SK-N-SH (cell line): ENCODE measurements at regions not wholly inside any gene's neighbourhood (a gene's known extent, or its start where the extent isn't known, plus 50 kb on each side); places are given as distances from the start of the nearest gene placed in this dataset.
"Not testable (repeated sequence)": the region's sequence is repeated elsewhere in the genome, so short reads cannot be mapped to it uniquely, and the experiment has no call there.

Experiments
- CTCF ChIA-PET: fragments of 300-600, 350-600 bp; formaldehyde crosslinking; extraction: SDS; loops from one replicate; lab custom pipeline; 2021; lab: Yijun Ruan, JAX
- POLR2A ChIA-PET: fragments of 350-600 bp; sonication (Branson Sonifier 250); formaldehyde crosslinking; extraction: SDS; loops from one replicate; lab custom pipeline; 2020; ENCODE audit warnings: antibody characterized with exemption, inconsistent platforms; lab: Yijun Ruan, JAX
- DNase-seq: peaks from one replicate; pipeline ENCODE4 v3.0.0; 2012
- H2AFZ ChIP-seq: fragments of 200-600 bp; sonication (generic); 2 replicates; pipeline ENCODE4 v1.8.1; 2016; ENCODE audit warnings: antibody characterized with exemption, mild to moderate bottlenecking, low read depth
- H3F3A ChIP-seq: fragments of 200-600 bp; sonication (generic); replicated peaks from 2 replicates; pipeline ENCODE3; 2016; ENCODE audit warnings: antibody characterized with exemption, mild to moderate bottlenecking; ENCODE audit not compliant: insufficient read depth
- H3K27ac ChIP-seq, 2 experiments: fragments of 200-500 bp in 1 of 2; fragments of 200-600 bp in 1 of 2; sonication (Bioruptor generic) in 1 of 2; sonication (generic), shearing (Covaris generic) in 1 of 2; 2 replicates each; pipeline versions ENCODE4 v1.5.1 to v1.6.1; 2014 to 2016; ENCODE audit warnings: low read depth in 2 of 2, inconsistent platforms in 1 of 2, low read length in 1 of 2, mild to moderate bottlenecking in 1 of 2, mixed read lengths in 1 of 2
- H3K27me3 ChIP-seq: fragments of 200-600 bp; sonication (generic), shearing (Covaris generic); 2 replicates; pipeline ENCODE4 v1.6.1; 2016; ENCODE audit warnings: mixed run types; ENCODE audit not compliant: insufficient read depth
- H3K36me3 ChIP-seq, 2 experiments: fragments of 200-500 bp in 1 of 2; fragments of 200-600 bp in 1 of 2; sonication (Bioruptor generic) in 1 of 2; sonication (generic) in 1 of 2; replicated peaks in 1 of 2; 2 replicates each; pipeline versions ENCODE3 to v1.5.1; 2014 to 2016; ENCODE audit warnings: low read length in 1 of 2, mild to moderate bottlenecking in 1 of 2; ENCODE audit not compliant: insufficient read depth in 2 of 2, control insufficient read depth in 1 of 2
- H3K4me1 ChIP-seq, 2 experiments: fragments of 200-500 bp in 1 of 2; fragments of 200-600 bp in 1 of 2; sonication (Bioruptor generic) in 1 of 2; sonication (generic), shearing (Covaris generic) in 1 of 2; 2 replicates each; pipeline versions ENCODE4 v1.5.1 to v1.6.1; 2014 to 2016; ENCODE audit warnings: low read depth in 1 of 2, low read length in 1 of 2, mixed run types in 1 of 2; ENCODE audit not compliant: insufficient read depth in 2 of 2, control insufficient read depth in 1 of 2
- H3K4me2 ChIP-seq: fragments of 200-600 bp; sonication (generic), shearing (Covaris generic); 2 replicates; pipeline ENCODE4 v1.6.1; 2017; ENCODE audit warnings: mixed run types
- H3K4me3 ChIP-seq, 2 experiments: fragments of 200-500 bp in 1 of 2; fragments of 200-600 bp in 1 of 2; sonication (Bioruptor generic) in 1 of 2; sonication (generic), shearing (Covaris generic) in 1 of 2; 2 replicates each; pipeline versions ENCODE4 v1.5.1 to v1.8.1; 2014 to 2016; ENCODE audit warnings: low read depth in 2 of 2, inconsistent platforms in 1 of 2, low read length in 1 of 2, mild to moderate bottlenecking in 1 of 2, mixed read lengths in 1 of 2, moderate library complexity in 1 of 2
- H3K79me2 ChIP-seq: fragments of 200-600 bp; sonication (generic); 2 replicates; pipeline ENCODE4 v1.8.1; 2017; ENCODE audit warnings: mild to moderate bottlenecking; ENCODE audit not compliant: insufficient read depth
- H3K9ac ChIP-seq: fragments of 200-600 bp; sonication (generic); 2 replicates; pipeline ENCODE4 v1.6.1; 2017; ENCODE audit warnings: mixed run types
- H3K9me2 ChIP-seq: fragments of 200-600 bp; sonication (generic); 2 replicates; pipeline ENCODE4 v1.6.1; 2017; ENCODE audit warnings: mixed run types
- H3K9me3 ChIP-seq: fragments of 200-600 bp; sonication (generic); 2 replicates; pipeline ENCODE4 v1.6.1; 2017; ENCODE audit warnings: mixed run types, mild to moderate bottlenecking, moderate library complexity
- H4K20me1 ChIP-seq: fragments of 200-600 bp; sonication (generic); 2 replicates; pipeline ENCODE4 v1.6.1; 2017; ENCODE audit warnings: mild to moderate bottlenecking, mixed run types; ENCODE audit not compliant: insufficient read depth
- CHD2 ChIP-seq: fragments of 150-350 bp; IDR thresholded peaks from 2 replicates; pipeline ENCODE4 v1.6.1; 2018; ENCODE audit warnings: low read length; ENCODE audit not compliant: partially characterized antibody
- ELF1 ChIP-seq: IDR thresholded peaks from 2 replicates; pipeline ENCODE4 v1.4.0; 2012
- EP300 ChIP-seq, 2 experiments: IDR thresholded peaks; 2 replicates each; pipeline versions ENCODE4 v1.4.0 to v1.6.1; 2012; ENCODE audit warnings: borderline replicate concordance in 1 of 2, low read depth in 1 of 2, low read length in 1 of 2
- FOSL2 ChIP-seq: IDR thresholded peaks from 2 replicates; pipeline ENCODE4 v1.4.0; 2012; ENCODE audit warnings: low read depth, mild to moderate bottlenecking, moderate library complexity, borderline replicate concordance
- FOXM1 ChIP-seq: IDR thresholded peaks from 2 replicates; pipeline ENCODE4 v1.4.0; 2012; ENCODE audit warnings: low read depth, mild to moderate bottlenecking
- GABPA ChIP-seq: IDR thresholded peaks from 2 replicates; pipeline ENCODE4 v1.4.0; 2012; ENCODE audit warnings: low read depth, mild to moderate bottlenecking
- GATA2 ChIP-seq: sonication (generic); formaldehyde crosslinking; IDR thresholded peaks from 2 replicates; pipeline ENCODE4 v1.5.0; 2020; ENCODE audit warnings: mild to moderate bottlenecking, missing genetic modification reagents
- MAX ChIP-seq: IDR thresholded peaks from 2 replicates; pipeline ENCODE4 v1.4.0; 2012; ENCODE audit warnings: low read depth
- NFIC ChIP-seq: IDR thresholded peaks from 2 replicates; pipeline ENCODE4 v1.4.0; 2012; ENCODE audit warnings: borderline replicate concordance
- NRF1 ChIP-seq: IDR thresholded peaks from 2 replicates; pipeline ENCODE4 v1.6.1; 2012; ENCODE audit warnings: low read depth, mild to moderate bottlenecking, low read length
- RAD21 ChIP-seq: IDR thresholded peaks from 2 replicates; pipeline ENCODE4 v1.6.1; 2012; ENCODE audit warnings: mild to moderate bottlenecking, low read length
- RCOR1 ChIP-seq: fragments of 150-350 bp; IDR thresholded peaks from 2 replicates; pipeline ENCODE4 v1.6.1; 2017; ENCODE audit warnings: antibody characterized with exemption, low read length
- RFX5 ChIP-seq: IDR thresholded peaks from 2 replicates; pipeline ENCODE4 v1.6.1; 2012; ENCODE audit warnings: mild to moderate bottlenecking, improper control_type of control experiment, low read length
- RXRA ChIP-seq: IDR thresholded peaks from 2 replicates; pipeline ENCODE4 v1.4.0; 2012; ENCODE audit warnings: low read depth, mild to moderate bottlenecking, borderline replicate concordance
- SIN3A ChIP-seq: IDR thresholded peaks from 2 replicates; pipeline ENCODE4 v1.6.1; 2012; ENCODE audit warnings: low read depth, mild to moderate bottlenecking, low read length, moderate library complexity, borderline replicate concordance
- TEAD4 ChIP-seq: IDR thresholded peaks from 2 replicates; pipeline ENCODE4 v1.4.0; 2012; ENCODE audit warnings: mild to moderate bottlenecking, borderline replicate concordance; ENCODE audit not compliant: insufficient read depth
- USF1 ChIP-seq: IDR thresholded peaks from 2 replicates; pipeline ENCODE4 v1.4.0; 2012; ENCODE audit warnings: low read depth, borderline replicate concordance
- WGBS: methylation state at CpG from one replicate; pipeline ENCODE4 v1.1.6; 2017; ENCODE audit warnings: low lambda C conversion rate; 5-methylcytosine and 5-hydroxymethylcytosine counted together
- TF ChIP-seq, protein P1 (sequence below): IDR thresholded peaks from 2 replicates; pipeline ENCODE4; 2012

- no peaks in the 10 kb centered on the region for H3K9me3 ChIP-seq
- CTCF ChIA-PET = no interaction called here
- no peak overlapping the region for H3K9ac ChIP-seq
- no peaks in the 10 kb centered on the region for H3F3A ChIP-seq
- H3K79me2 ChIP-seq = no peaks in the 10 kb centered on the region
- DNase-seq = no peak
- H3K4me3 ChIP-seq = no peak overlapping the region
- H3K9me2 ChIP-seq = no peaks in the 10 kb centered on the region
- no peaks in the 10 kb centered on the region for H3K27me3 ChIP-seq
- no peaks in the 10 kb centered on the region for H3K4me1 ChIP-seq
- no peak overlapping the region for H3K27ac ChIP-seq
- H3K4me2 ChIP-seq = no peak overlapping the region
- H4K20me1 ChIP-seq = no peaks in the 10 kb centered on the region
- H2AFZ ChIP-seq = no peak overlapping the region
- 57% methylated on average over 4 of the region's 4 CpGs for WGBS
- no peaks in the 10 kb centered on the region for H3K36me3 ChIP-seq
- TF ChIP-seq RXRA = no peak
- TF ChIP-seq NRF1 = no peak
- TF ChIP-seq FOXM1 = no peak
- TF ChIP-seq RCOR1 = no peak
- TF ChIP-seq CHD2 = no peak
- TF ChIP-seq FOSL2 = no peak
- TF ChIP-seq, all 33 proteins: peak for 0
- POLR2A ChIA-PET = no interaction called here
Observed at GRCh38 chr9:80994892-80995291, 694.5 kb downstream of the TLE1 start.

GRCh38 chr9:80985595-80985994 lies 703.8 kb downstream of the TLE1 start:
- 49% methylated on average over 10 of the region's 10 CpGs for WGBS
- H3K27ac ChIP-seq, H3K9me2 ChIP-seq, H3K9me3 ChIP-seq, H3K79me2 ChIP-seq, H2AFZ ChIP-seq, POLR2A ChIA-PET, H3K4me1 ChIP-seq, H3K27me3 ChIP-seq, H3K9ac ChIP-seq, DNase-seq, CTCF ChIA-PET, H3K4me2 ChIP-seq, H3F3A ChIP-seq, H3K36me3 ChIP-seq, H4K20me1 ChIP-seq, H3K4me3 ChIP-seq: not testable (repeated sequence)

- Histone ChIP-seq H3K4me3 (no peak overlapping the region), H3K36me3 (no peaks in the 10 kb centered on the region), H3K4me1 (no peaks in the 10 kb centered on the region), H3K4me2 (no peak overlapping the region), H2AFZ (no peak overlapping the region), H3K9me2 (no peaks in the 10 kb centered on the region), H3K27ac (no peak overlapping the region), H3F3A (no peaks in the 10 kb centered on the region), H3K27me3 (no peaks in the 10 kb centered on the region), H4K20me1 (no peaks in the 10 kb centered on the region), H3K9me3 (no peaks in the 10 kb centered on the region), H3K79me2 (no peaks in the 10 kb centered on the region), H3K9ac (no peak overlapping the region)
- ChIA-PET CTCF (no interaction called here), POLR2A (no interaction called here)
- TF ChIP-seq TEAD4 (no peak), EP300 (IDR thresholded peaks at IDR 0.05; ENCODE audit: borderline replicate concordance in 1 of 2, low read depth in 1 of 2, low read length in 1 of 2) (no peak), GATA2 (CRISPR knock-in tag) (no peak), ELF1 (no peak), MAX (no peak), FOXM1 (no peak), NFIC (no peak), RAD21 (no peak), RFX5 (no peak), USF1 (no peak), GABPA (no peak), SIN3A (no peak)
- TF ChIP-seq, protein P1, sequence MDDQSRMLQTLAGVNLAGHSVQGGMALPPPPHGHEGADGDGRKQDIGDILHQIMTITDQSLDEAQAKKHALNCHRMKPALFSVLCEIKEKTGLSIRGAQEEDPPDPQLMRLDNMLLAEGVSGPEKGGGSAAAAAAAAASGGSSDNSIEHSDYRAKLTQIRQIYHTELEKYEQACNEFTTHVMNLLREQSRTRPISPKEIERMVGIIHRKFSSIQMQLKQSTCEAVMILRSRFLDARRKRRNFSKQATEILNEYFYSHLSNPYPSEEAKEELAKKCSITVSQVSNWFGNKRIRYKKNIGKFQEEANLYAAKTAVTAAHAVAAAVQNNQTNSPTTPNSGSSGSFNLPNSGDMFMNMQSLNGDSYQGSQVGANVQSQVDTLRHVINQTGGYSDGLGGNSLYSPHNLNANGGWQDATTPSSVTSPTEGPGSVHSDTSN = no peak
- DNase-seq = no peak
- 43% methylated on average over 3 of the region's 3 CpGs for WGBS
Observed at GRCh38 chr9:80976403-80976802, 712.9 kb downstream of the TLE1 start.

GRCh38 chr9:80970377-80970776 lies 719.0 kb downstream of the TLE1 start:
- H4K20me1 ChIP-seq, H3K36me3 ChIP-seq, DNase-seq, H3K9ac ChIP-seq, H2AFZ ChIP-seq, H3F3A ChIP-seq, CTCF ChIA-PET, H3K9me2 ChIP-seq, H3K79me2 ChIP-seq, H3K27ac ChIP-seq, H3K27me3 ChIP-seq, H3K9me3 ChIP-seq, H3K4me1 ChIP-seq, H3K4me2 ChIP-seq, POLR2A ChIA-PET, H3K4me3 ChIP-seq: not testable (repeated sequence)
- 19% methylated on average over 2 of the region's 2 CpGs for WGBS
